NCI-H146 treated with DMSO at 0.1 percent for 48 hours (cell line): ENCODE measurements at regions not wholly inside any gene's neighbourhood (a gene's known extent, or its start where the extent isn't known, plus 50 kb on each side); places are given as distances from the start of the nearest gene placed in this dataset.
"Not testable (repeated sequence)": the region's sequence is repeated elsewhere in the genome, so short reads cannot be mapped to it uniquely, and the experiment has no call there.

Source experiments
- DNase-seq: peaks from one replicate; lab custom pipeline; 2025; ENCODE audit not compliant: unreplicated experiment; lab: John Stamatoyannopoulos, UW

- DNase-seq = no peak
These were observed 152.6 kb downstream of the RTL9 start for GRCh38 chrX:110511238-110511637.

GRCh38 chrX:110512341-110512740, 153.7 kb downstream of the RTL9 start:
- DNase-seq = no peak

- no peak for DNase-seq
These were observed 155.9 kb downstream of the RTL9 start for GRCh38 chrX:110514509-110514908.

DNA sequence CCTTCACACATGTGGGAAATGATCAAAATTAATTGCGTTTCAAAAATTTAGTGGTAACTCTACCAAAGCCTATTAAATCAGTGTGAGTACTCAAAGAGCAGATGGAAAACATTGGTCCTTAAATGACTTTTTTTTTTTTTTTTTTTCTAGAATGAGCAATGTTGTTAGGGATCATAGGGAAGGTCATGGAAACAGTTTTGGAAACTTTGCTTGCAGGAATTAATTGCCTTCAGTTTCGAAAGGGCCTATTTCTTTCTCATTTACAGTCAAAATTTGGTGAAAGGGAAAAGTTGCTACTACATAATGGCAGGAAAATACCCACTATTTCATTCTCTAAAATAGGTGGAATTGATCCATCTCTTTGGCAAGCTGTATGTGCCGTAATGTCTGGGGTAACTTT, 160.9 kb downstream of the RTL9 start:
- DNase-seq = no peak

DNA sequence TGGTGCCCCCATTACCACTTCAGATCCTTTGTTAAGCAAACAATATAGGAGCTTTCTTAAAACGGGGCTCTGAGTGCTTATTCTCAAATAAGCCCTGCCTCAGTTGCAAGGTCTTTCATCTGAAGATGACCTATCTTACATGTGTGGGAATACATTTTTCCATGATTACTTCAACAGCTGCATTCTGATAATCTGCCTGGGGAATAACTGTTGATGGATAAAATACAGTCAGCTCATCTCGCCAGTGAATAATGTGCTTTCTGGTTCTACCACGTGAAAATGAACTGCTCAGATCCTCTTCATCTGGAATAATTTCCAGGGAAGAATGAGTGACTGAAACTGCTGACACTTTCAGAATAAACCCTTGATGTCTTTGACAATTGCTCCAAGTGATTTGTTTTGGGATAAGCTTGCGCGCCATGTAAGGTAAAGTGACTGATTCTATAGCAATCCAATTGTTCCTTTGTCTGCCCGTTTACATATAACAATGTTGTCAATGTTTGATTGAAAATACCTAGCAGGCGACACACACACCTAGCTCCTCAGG, 161.3 kb downstream of the RTL9 start:
- DNase-seq = no peak

GRCh38 chrX:110520652-110521051, 162.0 kb downstream of the RTL9 start:
- not testable (repeated sequence) for DNase-seq

DNA sequence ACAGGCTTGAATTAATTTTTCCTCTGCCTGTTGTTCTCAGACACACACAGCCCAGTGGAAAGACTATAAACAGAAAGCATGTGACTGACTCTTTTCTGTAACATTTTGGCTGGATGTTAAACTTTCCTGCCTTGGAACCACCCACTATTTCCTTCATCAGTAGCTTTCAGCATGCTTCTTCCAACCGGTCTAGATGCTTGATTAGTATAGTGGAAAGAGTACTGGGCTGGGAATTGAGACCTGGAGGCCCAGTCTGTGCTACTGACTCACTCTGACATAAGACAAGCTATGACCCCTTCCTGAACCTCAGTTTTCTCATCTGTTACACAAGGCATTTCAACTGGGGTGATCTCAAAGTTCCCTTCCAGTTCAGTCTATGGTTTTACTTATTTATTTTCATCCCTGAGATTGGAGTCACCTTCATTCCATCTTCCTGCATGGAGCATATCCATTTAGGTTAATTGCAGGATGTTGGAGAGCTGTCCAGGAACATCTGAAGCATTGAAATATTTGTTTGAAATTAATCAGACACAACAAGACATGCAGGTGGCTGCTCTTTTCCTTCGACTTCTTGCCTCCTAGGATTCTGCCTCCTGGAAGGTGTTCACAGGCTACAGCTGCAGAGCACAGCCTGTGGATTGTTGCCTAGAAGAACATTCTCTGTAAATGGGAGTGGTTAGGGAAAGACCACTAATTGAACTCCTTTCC, 173.4 kb downstream of the RTL9 start:
- DNase-seq = no peak

GRCh38 chrX:110532581-110532931, 173.9 kb downstream of the RTL9 start:
- no peak for DNase-seq

DNA sequence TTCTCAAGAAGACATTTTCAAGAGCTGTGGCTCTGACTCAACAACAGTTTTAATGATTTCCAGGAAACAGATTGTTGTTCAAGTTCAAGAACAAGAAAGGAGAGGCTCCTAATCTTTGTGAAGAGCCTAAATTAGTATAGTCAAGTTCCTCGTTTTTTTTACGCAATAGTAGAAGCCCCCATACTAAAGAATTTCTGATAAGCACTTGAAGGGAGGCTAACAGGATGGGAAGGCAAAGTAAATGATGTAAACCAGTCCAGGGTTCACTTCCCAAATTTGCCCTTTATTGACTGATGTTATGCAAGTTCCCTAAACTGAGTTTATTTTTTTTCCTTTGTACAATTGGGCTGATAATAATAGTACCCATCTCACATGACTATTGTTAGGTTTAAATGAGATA, 178.2 kb downstream of the RTL9 start:
- DNase-seq = no peak

GRCh38 chrX:110541266-110541665, 182.6 kb downstream of the RTL9 start:
- no peak for DNase-seq

- DNase-seq = not testable (repeated sequence)
These were observed 192.2 kb downstream of the RTL9 start for GRCh38 chrX:110550854-110551253.

GRCh38 chrX:110557864-110558263, 199.2 kb downstream of the RTL9 start:
- no peak for DNase-seq

DNA sequence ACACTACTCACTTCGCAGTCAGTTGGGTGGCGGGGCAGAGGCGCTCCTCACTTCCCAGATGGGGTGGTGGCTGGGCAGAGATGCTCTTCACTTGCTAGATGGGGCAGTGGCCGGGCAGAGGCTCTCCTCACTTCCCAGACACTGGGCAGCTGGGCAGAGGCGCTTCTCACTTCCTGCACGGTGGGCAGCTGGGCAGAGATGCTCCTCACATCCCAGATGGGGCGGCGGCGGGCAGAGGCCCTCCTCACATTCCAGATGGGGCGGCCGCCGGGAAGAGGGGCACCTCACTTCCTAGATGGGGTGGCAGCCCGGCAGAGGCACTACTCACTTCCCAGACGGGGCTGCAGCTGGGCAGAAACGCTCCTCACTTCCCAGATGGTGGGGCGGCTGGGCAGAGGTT, 199.8 kb downstream of the RTL9 start:
- no peak for DNase-seq

GRCh38 chrX:110561034-110561433, 202.4 kb downstream of the RTL9 start:
- no peak for DNase-seq

- DNase-seq = no peak
These were observed 204.6 kb downstream of the RTL9 start for GRCh38 chrX:110563282-110563681.

GRCh38 chrX:110568441-110568840, 209.8 kb downstream of the RTL9 start:
- no peak for DNase-seq

DNA sequence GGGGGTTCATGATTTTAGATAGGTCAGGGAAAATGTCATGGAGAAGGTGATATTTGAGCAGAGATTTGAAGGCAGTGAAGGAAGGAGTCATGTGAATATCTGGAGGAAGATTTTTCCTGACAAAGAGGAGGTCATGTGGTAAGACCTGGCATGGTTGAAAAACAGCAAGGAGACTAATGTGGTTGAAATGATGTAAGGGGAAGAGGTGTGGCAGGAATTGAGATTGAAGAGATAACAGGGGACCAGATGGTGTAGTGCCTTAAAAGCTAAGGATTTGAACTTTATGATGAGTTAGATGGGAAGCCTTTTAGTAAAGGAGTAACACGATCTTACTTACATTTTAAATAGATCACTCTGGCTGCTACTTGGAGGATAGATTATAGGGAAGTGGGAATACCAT, 210.9 kb downstream of the RTL9 start:
- DNase-seq = no peak

DNA sequence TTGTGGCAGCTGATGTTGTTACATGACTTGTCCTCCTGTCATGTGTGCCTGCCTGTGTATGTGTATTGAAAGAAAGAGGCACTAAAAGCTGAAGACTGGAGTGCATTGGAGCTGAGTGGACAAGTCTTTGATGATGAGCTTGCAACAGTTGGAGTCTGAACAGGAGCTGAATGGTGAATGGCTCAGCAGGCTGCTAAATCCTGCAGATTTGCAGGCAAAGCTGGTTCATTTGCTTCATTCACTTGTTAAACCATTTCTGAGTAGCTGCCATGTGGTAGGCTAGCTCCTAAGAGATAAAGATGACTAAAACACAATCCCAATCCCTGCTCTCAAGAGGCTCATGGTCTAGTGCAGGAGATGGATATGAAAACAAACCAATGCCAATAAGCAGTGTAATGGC, 217.3 kb downstream of the CHRDL1 start:
- no peak for DNase-seq

- no peak for DNase-seq
These were observed 211.5 kb downstream of the CHRDL1 start for GRCh38 chrX:110584083-110584482.

DNA sequence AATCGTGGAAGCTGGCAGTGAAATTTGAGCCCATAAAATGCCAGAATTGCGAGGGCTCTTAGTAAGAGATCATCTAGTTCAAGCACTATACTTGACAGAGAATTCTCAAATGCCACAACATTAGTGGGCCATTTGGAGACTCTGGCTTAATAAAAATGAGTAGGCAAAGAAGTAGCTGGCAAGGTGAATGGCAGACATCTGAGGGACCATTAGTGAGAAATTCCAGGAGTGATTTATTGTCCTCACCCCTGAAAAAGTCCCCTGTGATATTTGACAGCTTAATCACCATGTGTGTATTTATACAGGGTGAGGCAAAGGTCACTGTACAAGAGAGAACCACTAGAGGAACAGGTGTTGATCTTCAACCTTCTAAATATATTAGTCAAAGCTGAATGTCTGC, 207.5 kb downstream of the CHRDL1 start:
- DNase-seq = no peak

- no peak for DNase-seq
These were observed 206.8 kb downstream of the CHRDL1 start for GRCh38 chrX:110588853-110589252.

- no peak for DNase-seq
These were observed 194.8 kb downstream of the CHRDL1 start for GRCh38 chrX:110600745-110601310.

- no peak for DNase-seq
These were observed 181.0 kb downstream of the CHRDL1 start for GRCh38 chrX:110614596-110614995.
